ENCODE measurements at regions not wholly inside any gene's neighbourhood (a gene's known extent, or its start where the extent isn't known, plus 50 kb on each side); places are given as distances from the start of the nearest gene placed in this dataset.

GRCh38 chr12:113619202-113619601, 147.5 kb upstream of the LHX5 start:
- no peak overlapping the region for H3K4me3 ChIP-seq
- no peaks in the 10 kb centered on the region for H3K4me1 ChIP-seq
- H3K36me3 ChIP-seq = no peaks in the 10 kb centered on the region
- 43 to 45% methylated on average over 5 of the region's 5 CpGs for WGBS, 2 donors
- H3K9me3 ChIP-seq = peaks cover 0 to 26% (median 0%) of the 10 kb centered on the region in 4 donors
- no peak for DNase-seq (ENCODE audit: low spot score in 2 of 2)
- H3K27ac ChIP-seq = no peak overlapping the region
- H3K27me3 ChIP-seq = no peaks in the 10 kb centered on the region
- no peak for TF ChIP-seq CTCF (IDR thresholded peaks at IDR 0.05)
- no peak for TF ChIP-seq EP300 (IDR thresholded peaks at IDR 0.05)
- TF ChIP-seq POLR2A (IDR thresholded peaks at IDR 0.05) = no peak

- DNase-seq (ENCODE audit: low spot score in 2 of 2) = no peak
- no peaks in the 10 kb centered on the region for H3K36me3 ChIP-seq
- H3K27me3 ChIP-seq = peaks cover 0 to 31% of the 10 kb centered on the region in 2 donors
- H3K9me3 ChIP-seq = peaks cover 0 to 11% (median 0%) of the 10 kb centered on the region in 4 donors
- TF ChIP-seq POLR2A (IDR thresholded peaks at IDR 0.05) (no peak), EP300 (IDR thresholded peaks at IDR 0.05) (no peak), CTCF (IDR thresholded peaks at IDR 0.05) (no peak)
- 74 to 82% methylated on average over 2 of the region's 2 CpGs for WGBS, 2 donors
- no peaks in the 10 kb centered on the region for H3K4me1 ChIP-seq
- H3K4me3 ChIP-seq = no peak overlapping the region
- H3K27ac ChIP-seq = no peak overlapping the region
These were observed 141.7 kb upstream of the LHX5 start for GRCh38 chr12:113613414-113613813.

GRCh38 chr12:113612793-113613192, 141.1 kb upstream of the LHX5 start:
- 58 to 64% methylated on average over 3 of the region's 3 CpGs for WGBS, 2 donors
- Histone ChIP-seq H3K27me3 (peaks cover 0 to 31% of the 10 kb centered on the region in 2 donors), H3K27ac (no peak overlapping the region), H3K4me3 (no peak overlapping the region), H3K36me3 (no peaks in the 10 kb centered on the region), H3K9me3 (peaks cover 0 to 11% (median 0%) of the 10 kb centered on the region in 4 donors), H3K4me1 (no peaks in the 10 kb centered on the region)
- TF ChIP-seq CTCF (IDR thresholded peaks at IDR 0.05) (no peak), EP300 (IDR thresholded peaks at IDR 0.05) (no peak), POLR2A (IDR thresholded peaks at IDR 0.05) (no peak)
- DNase-seq (ENCODE audit: low spot score in 2 of 2) = no peak

GRCh38 chr12:113612076-113612728, 140.5 kb upstream of the LHX5 start:
- TF ChIP-seq CTCF (IDR thresholded peaks at IDR 0.05) = no peak
- no peak for TF ChIP-seq POLR2A (IDR thresholded peaks at IDR 0.05)
- TF ChIP-seq EP300 (IDR thresholded peaks at IDR 0.05) = no peak
- Histone ChIP-seq H3K36me3 (no peaks in the 10 kb centered on the region), H3K9me3 (peaks cover 0 to 15% (median 0%) of the 10 kb centered on the region in 4 donors), H3K27me3 (peaks cover 0 to 31% of the 10 kb centered on the region in 2 donors), H3K4me3 (no peak overlapping the region), H3K4me1 (no peaks in the 10 kb centered on the region), H3K27ac (no peak overlapping the region)
- 31 to 37% methylated on average over 16 of the region's 16 CpGs for WGBS, 2 donors
- DNase-seq (ENCODE audit: low spot score in 2 of 2) = no peak

- WGBS, 2 donors = 72 to 80% methylated on average over 8 of the region's 8 CpGs
These were observed 140.0 kb upstream of the LHX5 start for GRCh38 chr12:113611652-113612051.

More at GRCh38 chr12:113611652-113612051, 140.0 kb upstream of the LHX5 start:
- H3K27me3 ChIP-seq = peaks cover 0 to 31% of the 10 kb centered on the region in 2 donors
- no peak for DNase-seq (ENCODE audit: low spot score in 2 of 2)
- H3K27ac ChIP-seq = no peak overlapping the region
- H3K9me3 ChIP-seq = peaks cover 0 to 15% (median 0%) of the 10 kb centered on the region in 4 donors
- TF ChIP-seq POLR2A (IDR thresholded peaks at IDR 0.05) (no peak), EP300 (IDR thresholded peaks at IDR 0.05) (no peak), CTCF (IDR thresholded peaks at IDR 0.05) (no peak)
- no peaks in the 10 kb centered on the region for H3K4me1 ChIP-seq
- no peaks in the 10 kb centered on the region for H3K36me3 ChIP-seq
- no peak overlapping the region for H3K4me3 ChIP-seq
